CD14-positive monocyte (primary cell): ENCODE measurements at regions not wholly inside any gene's neighbourhood (a gene's known extent, or its start where the extent isn't known, plus 50 kb on each side); places are given as distances from the start of the nearest gene placed in this dataset.

Experiments used
- DNase-seq, 3 donors: peaks; one replicate each; pipeline ENCODE4 v3.0.0-alpha.2; 2011 to 2022
- H2AFZ ChIP-seq: 2 replicates; pipeline ENCODE4 v1.6.0; 2012; ENCODE audit warnings: mild to moderate bottlenecking, low read depth, low read length, inconsistent platforms; ENCODE audit not compliant: insufficient read depth, poor library complexity, severe bottlenecking
- H3K27ac ChIP-seq, 2 donors: 1 replicate in 1 of 2; 2 replicates in 1 of 2; pipeline ENCODE4 v1.5.1; 2012 to 2013; ENCODE audit warnings: low read length in 2 of 2, control low read depth in 1 of 2, inconsistent platforms in 1 of 2, low read depth in 1 of 2, mild to moderate bottlenecking in 1 of 2
- H3K27me3 ChIP-seq, 2 donors: one replicate each; pipeline versions ENCODE4 v1.6.0 to v1.6.1; 2011 to 2013; ENCODE audit warnings: low read length in 2 of 2; ENCODE audit not compliant: control insufficient read depth in 2 of 2, insufficient read depth in 2 of 2
- H3K36me3 ChIP-seq, 2 donors: replicated peaks in 1 of 2; 1 replicate in 1 of 2; 2 replicates in 1 of 2; pipeline versions ENCODE4 v1.5.1 to v1.6.1; 2012 to 2013; ENCODE audit warnings: low read length in 2 of 2, control low read depth in 1 of 2, inconsistent platforms in 1 of 2, mild to moderate bottlenecking in 1 of 2; ENCODE audit not compliant: insufficient read depth in 2 of 2, control insufficient read depth in 1 of 2
- H3K4me1 ChIP-seq, 2 donors: 1 replicate in 1 of 2; 2 replicates in 1 of 2; pipeline versions ENCODE4 v1.5.1 to v1.6.1; 2012 to 2013; ENCODE audit warnings: low read length in 2 of 2, control low read depth in 1 of 2, inconsistent platforms in 1 of 2, mild to moderate bottlenecking in 1 of 2, moderate library complexity in 1 of 2; ENCODE audit not compliant: insufficient read depth in 2 of 2, control insufficient read depth in 1 of 2
- H3K4me2 ChIP-seq: replicated peaks from 2 replicates; pipeline ENCODE3; 2012; ENCODE audit warnings: low read length, moderate library complexity, mild to moderate bottlenecking; ENCODE audit not compliant: poor library complexity, severe bottlenecking; ENCODE audit errors: extremely low read depth
- H3K4me3 ChIP-seq, 3 experiments: fragments of 200-600 bp in 1 of 3; sonication (generic) in 1 of 3; replicated peaks in 1 of 3; 1 replicate in 2 of 3; 2 replicates in 1 of 3; pipeline ENCODE4 v1.5.1; 2011 to 2013; ENCODE audit warnings: low read length in 3 of 3, mild to moderate bottlenecking in 3 of 3, control low read depth in 2 of 3, low read depth in 2 of 3, inconsistent platforms in 1 of 3, moderate library complexity in 1 of 3
- H3K79me2 ChIP-seq: 2 replicates; pipeline ENCODE4 v1.6.0; 2012; ENCODE audit warnings: mild to moderate bottlenecking, control low read depth, inconsistent platforms, low read length, moderate library complexity; ENCODE audit not compliant: insufficient read depth
- H3K9ac ChIP-seq: 2 replicates; pipeline ENCODE4 v1.6.0; 2017; ENCODE audit warnings: low read length, mild to moderate bottlenecking; ENCODE audit not compliant: insufficient read depth, poor library complexity, severe bottlenecking
- H3K9me3 ChIP-seq, 2 donors: replicated peaks in 1 of 2; 1 replicate in 1 of 2; 2 replicates in 1 of 2; pipeline versions ENCODE4 v1.5.1 to v1.6.1; 2012 to 2013; ENCODE audit warnings: low read length in 2 of 2, control low read depth in 1 of 2; ENCODE audit not compliant: control insufficient read depth in 1 of 2, insufficient read depth in 1 of 2
- H4K20me1 ChIP-seq: 2 replicates; pipeline ENCODE4 v1.6.0; 2012; ENCODE audit warnings: mild to moderate bottlenecking, low read length, control low read depth, moderate library complexity; ENCODE audit not compliant: insufficient read depth
- H3K27ac Mint-ChIP-seq, 7 donors: one replicate each; pipeline ENCODE4 v1.8.0; 2020; ENCODE audit warnings: mild to moderate bottlenecking in 7 of 7, mixed read lengths in 7 of 7, moderate library complexity in 6 of 7, inconsistent platforms in 2 of 7
- H3K27me3 Mint-ChIP-seq, 3 donors: one replicate each; pipeline ENCODE4 v1.8.0; 2021 to 2022; ENCODE audit warnings: low read depth in 3 of 3, mild to moderate bottlenecking in 3 of 3, mixed read lengths in 3 of 3, moderate library complexity in 3 of 3, inconsistent platforms in 1 of 3
- H3K36me3 Mint-ChIP-seq, 2 donors: one replicate each; pipeline ENCODE4 v1.8.0; 2020; ENCODE audit warnings: mixed read lengths in 2 of 2, inconsistent platforms in 1 of 2, mild to moderate bottlenecking in 1 of 2
- H3K4me1 Mint-ChIP-seq: one replicate; pipeline ENCODE4 v1.8.0; 2020; ENCODE audit warnings: mild to moderate bottlenecking, mixed read lengths
- H3K4me3 Mint-ChIP-seq, 2 donors: one replicate each; pipeline ENCODE4 v1.8.0; 2020; ENCODE audit warnings: mild to moderate bottlenecking in 2 of 2, mixed read lengths in 2 of 2, moderate library complexity in 1 of 2
- H3K9me3 Mint-ChIP-seq, 7 donors: one replicate each; pipeline ENCODE4 v1.8.0; 2020 to 2022; ENCODE audit warnings: mixed read lengths in 7 of 7, mild to moderate bottlenecking in 6 of 7, moderate library complexity in 6 of 7, inconsistent platforms in 2 of 7
- WGBS: methylation state at CpG from one replicate; pipeline ENCODE4 v1.1.5; 2013; ENCODE audit warnings: missing lambda C conversion rate; ENCODE audit not compliant: insufficient coverage; 5-methylcytosine and 5-hydroxymethylcytosine counted together
- intact Hi-C, 2 donors: fragments of 100-400 bp; cut with micrococcal nuclease; formaldehyde crosslinking; loops; one replicate each; pipeline versions ENCODE4 v1.15.0 to v1.15.1; 2023
- TF ChIP-seq, protein P1 (sequence below): fragments of 200-600 bp; IDR thresholded peaks from one replicate; pipeline ENCODE4 v1.8.0; 2022; ENCODE audit warnings: antibody characterized with exemption, mild to moderate bottlenecking

DNA sequence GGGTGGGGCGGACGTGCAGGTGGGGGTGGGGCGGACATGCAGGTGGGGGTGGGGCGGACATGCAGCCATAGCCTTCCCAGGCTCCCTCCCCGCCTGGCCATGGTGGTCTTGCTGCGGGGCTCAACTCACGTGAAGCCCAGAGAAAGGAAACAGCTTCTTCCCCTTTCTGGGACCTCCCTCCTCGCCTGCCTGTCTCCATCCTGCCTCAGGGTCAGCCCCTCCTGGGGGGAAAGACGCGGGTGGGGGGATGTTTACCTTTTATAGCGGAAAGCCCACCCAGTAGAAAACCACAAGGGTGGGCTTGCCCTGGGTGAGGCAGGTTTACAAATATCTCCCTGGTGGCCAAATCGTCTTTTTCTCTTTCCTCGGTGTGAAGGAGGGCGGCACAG is 520.0 kb downstream of the GLRX3 start:
- Histone ChIP-seq H2AFZ (no peak overlapping the region), H3K36me3 (no peaks in the 10 kb centered on the region), H3K27ac (no peak overlapping the region), H4K20me1 (no peaks in the 10 kb centered on the region), H3K9ac (no peak overlapping the region), H3K79me2 (no peaks in the 10 kb centered on the region), H3K4me2 (no peak overlapping the region), H3K4me1 (no peaks in the 10 kb centered on the region), H3K27me3 (no peaks in the 10 kb centered on the region), H3K4me3 (no peak overlapping the region), H3K9me3 (no peaks in the 10 kb centered on the region)
- peaks cover 0 to 3% (median 0%) of the 10 kb centered on the region in 7 donors for H3K9me3 Mint-ChIP-seq
- 37% methylated on average over 3 of the region's 14 CpGs for whole genome bisulfite sequencing
- H3K4me1 Mint-ChIP-seq: peaks cover 2% of the 10 kb centered on the region
- peaks cover 0 to 6% (median 0%) of the 10 kb centered on the region in 3 donors for H3K27me3 Mint-ChIP-seq
- peak overlapping the region in 1 of 2 donors; percentile 16 for H3K4me3 Mint-ChIP-seq
- DNase-seq: no peak
- TF ChIP-seq, protein P1, sequence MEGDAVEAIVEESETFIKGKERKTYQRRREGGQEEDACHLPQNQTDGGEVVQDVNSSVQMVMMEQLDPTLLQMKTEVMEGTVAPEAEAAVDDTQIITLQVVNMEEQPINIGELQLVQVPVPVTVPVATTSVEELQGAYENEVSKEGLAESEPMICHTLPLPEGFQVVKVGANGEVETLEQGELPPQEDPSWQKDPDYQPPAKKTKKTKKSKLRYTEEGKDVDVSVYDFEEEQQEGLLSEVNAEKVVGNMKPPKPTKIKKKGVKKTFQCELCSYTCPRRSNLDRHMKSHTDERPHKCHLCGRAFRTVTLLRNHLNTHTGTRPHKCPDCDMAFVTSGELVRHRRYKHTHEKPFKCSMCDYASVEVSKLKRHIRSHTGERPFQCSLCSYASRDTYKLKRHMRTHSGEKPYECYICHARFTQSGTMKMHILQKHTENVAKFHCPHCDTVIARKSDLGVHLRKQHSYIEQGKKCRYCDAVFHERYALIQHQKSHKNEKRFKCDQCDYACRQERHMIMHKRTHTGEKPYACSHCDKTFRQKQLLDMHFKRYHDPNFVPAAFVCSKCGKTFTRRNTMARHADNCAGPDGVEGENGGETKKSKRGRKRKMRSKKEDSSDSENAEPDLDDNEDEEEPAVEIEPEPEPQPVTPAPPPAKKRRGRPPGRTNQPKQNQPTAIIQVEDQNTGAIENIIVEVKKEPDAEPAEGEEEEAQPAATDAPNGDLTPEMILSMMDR: no peak
- intact Hi-C loops: no loop called here
- no peak overlapping the region for H3K27ac Mint-ChIP-seq
- H3K36me3 Mint-ChIP-seq: no peaks in the 10 kb centered on the region

- no peaks in the 10 kb centered on the region for H3K36me3 Mint-ChIP-seq
- Histone ChIP-seq H3K79me2 (no peaks in the 10 kb centered on the region), H3K27me3 (no peaks in the 10 kb centered on the region), H3K27ac (no peak overlapping the region), H2AFZ (no peak overlapping the region), H3K36me3 (no peaks in the 10 kb centered on the region), H4K20me1 (no peaks in the 10 kb centered on the region), H3K9ac (no peak overlapping the region), H3K4me3 (no peak overlapping the region), H3K9me3 (no peaks in the 10 kb centered on the region), H3K4me2 (no peak overlapping the region), H3K4me1 (no peaks in the 10 kb centered on the region)
- H3K27me3 Mint-ChIP-seq: peaks cover 0 to 6% (median 0%) of the 10 kb centered on the region in 3 donors
- H3K9me3 Mint-ChIP-seq: peaks cover 0 to 3% (median 0%) of the 10 kb centered on the region in 7 donors
- intact Hi-C loops: no loop called here
- H3K27ac Mint-ChIP-seq: no peak overlapping the region
- no peak overlapping the region for H3K4me3 Mint-ChIP-seq
- H3K4me1 Mint-ChIP-seq: peaks cover 2% of the 10 kb centered on the region
- no peak for DNase-seq
- TF ChIP-seq, protein P1: no peak
- WGBS: 59% methylated on average over 15 of the region's 15 CpGs
These were observed 520.5 kb downstream of the GLRX3 start for GRCh38 chr10:130656582-130657133.
